OCI-LY3 (cell line): ENCODE measurements at regions not wholly inside any gene's neighbourhood (a gene's known extent, or its start where the extent isn't known, plus 50 kb on each side); places are given as distances from the start of the nearest gene placed in this dataset.

ENCODE experiments used
- CTCF ChIP-seq: fragments of 200-600, 300-600 bp; sonication (generic); IDR thresholded peaks from 2 replicates; pipeline ENCODE4 v1.5.1; 2014; ENCODE audit warnings: antibody characterized with exemption, low read length, low read depth
- EZH2phosphoT487 ChIP-seq: fragments of 200-600 bp; shearing (Covaris generic); IDR thresholded peaks from 2 replicates; pipeline ENCODE4 v1.6.1; 2018; ENCODE audit warnings: antibody characterized with exemption, mixed run types, low read depth

- TF ChIP-seq CTCF (no peak), EZH2phosphoT487 (no peak)
Observed at GRCh38 chr13:50715402-50716146, 127.9 kb downstream of the DLEU7 start.
